OCI-LY1 (cell line): ENCODE measurements at regions not wholly inside any gene's neighbourhood (a gene's known extent, or its start where the extent isn't known, plus 50 kb on each side); places are given as distances from the start of the nearest gene placed in this dataset.

Experiments used
- H2AFZ ChIP-seq: fragments of 200-600 bp; sonication (generic), shearing (Covaris generic); 2 replicates; pipeline ENCODE4 v1.6.0; 2014; ENCODE audit warnings: antibody characterized with exemption, mild to moderate bottlenecking, low read length
- H3F3A ChIP-seq: fragments of 200-600 bp; sonication (generic), shearing (Covaris generic); 2 replicates; pipeline ENCODE4 v1.6.0; 2014; ENCODE audit warnings: mild to moderate bottlenecking, antibody characterized with exemption, low read length, moderate library complexity; ENCODE audit not compliant: insufficient read depth
- H3K27ac ChIP-seq: fragments of 200-600 bp; sonication (generic); 2 replicates; pipeline ENCODE4 v1.5.1; 2014; ENCODE audit warnings: low read length, mixed run types, mild to moderate bottlenecking, low read depth; ENCODE audit not compliant: poor library complexity, severe bottlenecking
- H3K27me3 ChIP-seq: fragments of 200-600 bp; sonication (generic); 2 replicates; pipeline ENCODE4 v1.6.0; 2014; ENCODE audit warnings: antibody characterized with exemption, mild to moderate bottlenecking, low read length, moderate library complexity; ENCODE audit not compliant: insufficient read depth
- H3K36me3 ChIP-seq: fragments of 200-600 bp; sonication (generic); 2 replicates; pipeline ENCODE4 v1.6.1; 2014; ENCODE audit warnings: mild to moderate bottlenecking, antibody characterized with exemption, low read length, moderate library complexity, mixed read lengths; ENCODE audit not compliant: insufficient read depth
- H3K4me1 ChIP-seq: fragments of 200-600 bp; sonication (generic); 2 replicates; pipeline ENCODE4 v1.5.1; 2014; ENCODE audit warnings: mild to moderate bottlenecking, low read length, moderate library complexity; ENCODE audit not compliant: insufficient read depth, severe bottlenecking
- H3K4me2 ChIP-seq: fragments of 200-600 bp; sonication (generic), shearing (Covaris generic); 2 replicates; pipeline ENCODE4 v1.6.1; 2014; ENCODE audit warnings: low read length
- H3K4me3 ChIP-seq: fragments of 200-600 bp; sonication (generic); 2 replicates; pipeline ENCODE4 v1.5.1; 2014; ENCODE audit warnings: low read length, low read depth, mild to moderate bottlenecking, mixed read lengths; ENCODE audit not compliant: poor library complexity, severe bottlenecking
- H3K79me2 ChIP-seq: fragments of 200-600 bp; shearing (Covaris generic); 2 replicates; pipeline ENCODE4 v1.6.1; 2016; ENCODE audit warnings: mixed run types, low read length, mixed read lengths; ENCODE audit not compliant: insufficient read depth
- H3K9ac ChIP-seq: fragments of 200-600 bp; sonication (generic), shearing (Covaris generic); 2 replicates; pipeline ENCODE4 v1.6.1; 2014; ENCODE audit warnings: mild to moderate bottlenecking, low read length, mixed read lengths
- H3K9me2 ChIP-seq: fragments of 200-600 bp; sonication (generic), shearing (Covaris generic); 2 replicates; pipeline ENCODE4 v1.6.1; 2014; ENCODE audit warnings: low read depth, mild to moderate bottlenecking, low read length, mixed read lengths
- H3K9me3 ChIP-seq: fragments of 200-600 bp; shearing (Covaris generic); 2 replicates; pipeline ENCODE4 v1.6.1; 2014; ENCODE audit warnings: low read length, mixed read lengths
- H4K20me1 ChIP-seq: fragments of 200-600 bp; sonication (generic), shearing (Covaris generic); 2 replicates; pipeline ENCODE4 v1.6.0; 2016; ENCODE audit warnings: mild to moderate bottlenecking, low read length; ENCODE audit not compliant: insufficient read depth
- CTCF ChIP-seq: fragments of 200-600 bp; sonication (generic), shearing (Covaris generic); IDR thresholded peaks from 2 replicates; pipeline ENCODE4 v1.5.1; 2017; ENCODE audit warnings: mild to moderate bottlenecking, antibody characterized with exemption, low read length, moderate library complexity, mixed read lengths
- EZH2 ChIP-seq: fragments of 200-600 bp; sonication (generic), shearing (Covaris generic); IDR thresholded peaks from 2 replicates; pipeline ENCODE4 v1.8.0; 2017; ENCODE audit warnings: borderline replicate concordance, mixed run types, mild to moderate bottlenecking, antibody characterized with exemption, low read length, moderate library complexity, mixed read lengths

GRCh38 chr20:11162026-11162775 lies 488.4 kb upstream of the JAG1 start:
- H3K4me2 ChIP-seq: no peak overlapping the region
- TF ChIP-seq CTCF (no peak), EZH2 (no peak)
- H4K20me1 ChIP-seq: no peaks in the 10 kb centered on the region
- no peaks in the 10 kb centered on the region for H3K27me3 ChIP-seq
- no peak overlapping the region for H3K4me3 ChIP-seq
- no peaks in the 10 kb centered on the region for H3F3A ChIP-seq
- H3K9me2 ChIP-seq: no peaks in the 10 kb centered on the region
- no peaks in the 10 kb centered on the region for H3K9me3 ChIP-seq
- no peaks in the 10 kb centered on the region for H3K79me2 ChIP-seq
- no peaks in the 10 kb centered on the region for H3K4me1 ChIP-seq
- H3K36me3 ChIP-seq: no peaks in the 10 kb centered on the region
- no peak overlapping the region for H3K9ac ChIP-seq
- no peak overlapping the region for H2AFZ ChIP-seq
- H3K27ac ChIP-seq: no peak overlapping the region

GRCh38 chr20:11165789-11166188 lies 492.0 kb upstream of the JAG1 start:
- Histone ChIP-seq H3K36me3 (no peaks in the 10 kb centered on the region), H4K20me1 (no peaks in the 10 kb centered on the region), H3K79me2 (no peaks in the 10 kb centered on the region), H3K27ac (no peak overlapping the region), H3K4me1 (no peaks in the 10 kb centered on the region), H3F3A (no peaks in the 10 kb centered on the region), H3K27me3 (no peaks in the 10 kb centered on the region), H3K9me3 (no peaks in the 10 kb centered on the region), H3K4me3 (no peak overlapping the region), H3K4me2 (no peak overlapping the region), H3K9ac (no peak overlapping the region), H3K9me2 (no peaks in the 10 kb centered on the region), H2AFZ (no peak overlapping the region)
- TF ChIP-seq CTCF (no peak), EZH2 (no peak)

DNA sequence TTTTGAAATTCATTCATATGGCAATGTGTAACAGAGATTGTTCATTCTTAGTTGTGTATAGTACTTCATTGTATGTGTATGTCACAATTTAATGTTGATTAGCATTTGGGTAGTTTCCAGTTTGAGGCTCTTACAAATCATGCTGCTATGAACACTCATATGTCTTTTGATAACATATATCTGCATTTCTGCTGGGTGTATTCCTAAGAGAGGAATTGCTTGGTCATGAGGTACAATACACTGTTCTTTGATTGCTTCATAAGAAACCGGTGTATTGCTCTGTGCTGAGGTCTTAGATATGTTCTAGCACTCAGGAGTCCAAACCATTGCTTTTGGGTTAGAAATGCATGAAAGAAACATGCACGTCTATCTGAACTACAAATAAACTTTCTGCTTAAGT lies 492.9 kb upstream of the JAG1 start:
- no peak overlapping the region for H3K9ac ChIP-seq
- TF ChIP-seq CTCF (no peak), EZH2 (no peak)

More for the DNA sequence above, 492.9 kb upstream of the JAG1 start:
- Histone ChIP-seq H3K4me3 (no peak overlapping the region), H3K9me2 (no peaks in the 10 kb centered on the region), H4K20me1 (no peaks in the 10 kb centered on the region), H3K27ac (no peak overlapping the region), H3K4me1 (no peaks in the 10 kb centered on the region), H3K79me2 (no peaks in the 10 kb centered on the region), H3K4me2 (no peak overlapping the region), H3K9me3 (no peaks in the 10 kb centered on the region), H3K27me3 (no peaks in the 10 kb centered on the region), H3K36me3 (no peaks in the 10 kb centered on the region), H2AFZ (no peak overlapping the region), H3F3A (no peaks in the 10 kb centered on the region)
